Right ventricle myocardium superior (tissue), 1 donor: ENCODE measurements at regions not wholly inside any gene's neighbourhood (a gene's known extent, or its start where the extent isn't known, plus 50 kb on each side); places are given as distances from the start of the nearest gene placed in this dataset.
"Not testable (repeated sequence)": the region's sequence is repeated elsewhere in the genome, so short reads cannot be mapped to it uniquely, and the experiment has no call there.

Experiments
- ATAC-seq: fragments of 200-7000 bp; cut with Tn5 transposase; one replicate; pipeline ENCODE4 v1.9.1; 2020; ENCODE audit warnings: mild to moderate bottlenecking; ENCODE audit not compliant: poor library complexity
- DNase-seq: peaks from one replicate; pipeline ENCODE4 v3.0.0-alpha.2; 2020
- intact Hi-C: fragments of 100-400 bp; cut with DNase I; formaldehyde crosslinking; loops from one replicate; pipeline ENCODE4 v1.11.2; 2022
- donor health status: DM: no; HTN: yes; CAD: no; lungs with severe emphysema.

DNA sequence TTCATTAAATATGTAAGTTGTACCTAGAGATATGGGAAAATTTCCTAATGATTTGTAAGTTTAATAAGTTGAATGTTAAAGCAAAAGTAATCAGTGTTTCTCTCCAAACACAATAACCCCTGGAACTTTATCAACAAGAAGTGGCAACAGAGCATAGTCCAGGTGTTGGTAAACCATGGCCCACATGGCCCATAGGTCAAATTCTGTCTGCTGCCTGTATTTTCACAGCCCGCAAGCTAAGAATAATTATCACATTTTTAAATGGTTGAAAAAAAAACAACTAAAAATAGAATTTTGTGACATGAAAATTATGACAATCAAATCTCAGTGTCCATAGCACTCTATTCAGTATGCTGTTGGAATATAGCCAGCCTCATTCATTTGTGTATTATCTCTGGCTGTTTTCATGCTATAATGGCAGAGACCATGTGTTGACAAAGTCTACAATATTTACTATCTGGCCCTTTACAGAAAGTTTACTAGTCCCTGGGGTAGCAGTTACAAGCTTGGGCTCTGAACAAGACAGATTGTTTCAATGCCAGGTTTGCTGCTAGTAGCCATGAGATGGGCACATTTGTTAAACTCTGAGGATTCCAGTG is 395.8 kb downstream of the GASK1B start:
- intact Hi-C loops, result no loop called here
- ATAC-seq, result no peak
- no peak for DNase-seq

DNA sequence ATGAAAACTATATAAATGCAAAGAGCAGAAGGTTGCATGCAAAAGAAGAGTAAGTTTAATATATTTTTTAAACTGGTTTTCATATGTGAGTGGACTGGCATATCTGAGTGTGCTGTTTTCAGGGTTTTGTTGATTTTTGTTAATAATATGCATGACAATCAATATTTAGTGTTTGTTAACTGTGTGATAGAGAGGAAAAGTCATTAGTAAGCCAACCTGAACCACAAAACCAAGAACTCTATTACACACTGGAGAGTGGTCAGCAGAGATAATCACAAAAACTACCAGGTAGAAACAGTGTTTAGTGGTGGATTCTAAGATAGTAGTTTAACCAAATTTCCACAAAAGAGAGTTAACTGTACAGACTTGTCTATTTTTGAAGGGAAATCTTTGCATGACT is 396.9 kb downstream of the GASK1B start:
- DNase-seq, result no peak
- intact Hi-C loops, result no loop called here
- no peak for ATAC-seq

GRCh38 chr4:157772907-157773306 is 399.9 kb downstream of the GASK1B start:
- intact Hi-C loops, result no loop called here
- ATAC-seq, result no peak

DNA sequence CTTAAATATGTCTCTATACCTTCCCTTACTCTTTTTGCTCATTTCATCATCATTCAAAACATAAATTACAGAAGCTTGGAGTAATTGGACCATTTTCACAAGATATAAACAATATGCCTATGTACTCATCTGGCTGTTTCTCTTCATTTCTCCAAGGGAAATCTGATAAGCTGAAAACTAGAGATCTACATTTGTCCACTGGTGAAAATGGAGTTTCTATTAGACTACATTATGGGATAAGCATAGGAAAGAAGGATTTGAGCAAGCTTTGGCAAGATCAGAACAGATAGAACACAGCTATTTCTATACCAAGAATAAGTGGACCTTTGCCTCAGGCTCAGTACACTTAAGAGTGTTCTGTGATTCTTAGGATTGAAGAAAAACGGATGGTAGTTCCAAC is 404.4 kb downstream of the GASK1B start:
- intact Hi-C loops, result no loop called here
- no peak for ATAC-seq

More at GRCh38 chr4:157772907-157773306, 399.9 kb downstream of the GASK1B start:
- no peak for DNase-seq

GRCh38 chr4:157763490-157763889 is 409.3 kb downstream of the GASK1B start:
- intact Hi-C loops, result no loop called here
- ATAC-seq (no peak), DNase-seq (no peak)

More for the DNA sequence above, 404.4 kb downstream of the GASK1B start:
- DNase-seq, result no peak

DNA sequence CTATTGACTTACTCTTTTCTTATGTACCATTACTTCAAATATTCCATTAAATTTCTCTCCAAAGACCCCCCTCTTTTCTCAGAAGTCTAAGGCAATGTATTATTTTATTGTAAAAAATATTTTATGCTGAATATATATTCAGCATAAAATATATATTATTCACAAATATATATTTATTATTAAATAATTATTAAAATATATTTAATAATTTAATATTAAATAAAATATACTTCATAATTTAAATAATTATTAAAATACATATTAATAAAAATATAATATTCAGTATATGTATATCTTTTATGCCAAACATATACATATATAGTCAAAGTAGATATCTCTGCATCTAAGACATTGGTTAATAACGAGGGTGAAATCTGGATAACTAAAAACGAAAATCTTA is 418.4 kb downstream of the GASK1B start:
- intact Hi-C loops, result no loop called here
- no peak for ATAC-seq
- DNase-seq, result no peak

GRCh38 chr4:157751631-157752030 is 421.2 kb downstream of the GASK1B start:
- DNase-seq (no peak), ATAC-seq (no peak)
- intact Hi-C loops, result no loop called here

DNA sequence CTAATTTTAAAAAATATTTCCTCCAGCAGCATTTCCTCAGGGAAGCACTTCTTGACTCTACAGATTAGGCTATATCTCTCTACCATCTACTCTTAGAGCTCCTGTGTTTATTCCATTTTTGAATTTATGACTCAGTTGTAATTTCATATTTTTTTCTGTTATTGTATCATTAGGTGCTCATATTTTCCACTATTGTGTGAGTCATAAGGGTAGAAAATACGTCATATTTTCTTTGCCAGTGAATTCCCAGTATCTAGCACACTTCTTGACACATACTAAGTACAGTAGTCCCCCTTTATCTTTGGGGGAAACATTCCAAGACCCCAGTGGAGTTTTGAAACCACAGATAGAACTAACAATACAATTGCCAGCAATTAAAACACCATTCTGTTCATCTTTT is 431.2 kb downstream of the GASK1B start:
- no peak for ATAC-seq
- no peak for DNase-seq
- intact Hi-C loops, result no loop called here

GRCh38 chr4:157739242-157739641 is 433.6 kb downstream of the GASK1B start:
- ATAC-seq, result no peak
- no peak for DNase-seq
- intact Hi-C loops, result no loop called here

DNA sequence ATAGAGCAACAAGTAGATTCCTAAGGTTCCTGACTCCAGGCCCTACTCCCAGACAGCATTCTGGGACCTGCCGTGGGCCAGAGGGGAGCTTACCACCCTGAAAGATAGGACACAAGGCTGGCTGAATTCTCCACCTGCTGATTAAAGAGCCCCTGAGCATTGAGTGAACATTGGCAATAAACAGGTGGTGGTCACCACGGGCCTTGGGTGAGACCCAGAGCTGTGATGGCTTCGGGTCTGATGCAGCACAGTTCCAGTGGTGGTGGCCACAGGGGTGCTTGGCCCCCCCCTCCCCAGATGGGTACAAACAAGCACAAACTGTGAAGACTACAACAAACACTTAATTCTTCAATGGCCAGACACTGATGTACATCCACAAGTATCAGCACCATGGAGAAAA is 444.6 kb downstream of the GASK1B start:
- no peak for ATAC-seq
- no peak for DNase-seq
- intact Hi-C loops, result no loop called here

DNA sequence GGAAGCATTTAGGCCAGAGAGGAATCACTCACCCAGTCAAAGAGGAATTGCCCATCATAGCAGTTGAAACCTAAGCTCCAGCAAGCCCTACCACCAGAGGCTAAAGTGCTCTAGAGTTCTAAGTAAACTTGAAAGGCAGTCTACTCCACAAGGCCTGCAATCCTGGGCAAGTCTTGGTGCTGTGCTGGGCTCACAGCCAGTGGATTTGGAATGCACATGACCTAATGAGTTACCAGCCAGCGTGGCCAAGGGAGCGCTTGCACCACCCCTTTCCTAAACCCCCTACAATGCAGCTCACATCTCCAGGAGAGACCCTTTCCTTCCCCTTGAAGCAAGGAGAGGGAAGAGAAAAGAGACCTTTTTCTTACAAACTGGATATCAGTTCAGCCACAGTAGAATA is 445.7 kb downstream of the GASK1B start:
- intact Hi-C loops, result no loop called here
- ATAC-seq, result no peak
- DNase-seq, result no peak

GRCh38 chr4:157722146-157722545 is 450.7 kb downstream of the GASK1B start:
- intact Hi-C loops, result no loop called here
- ATAC-seq (no peak), DNase-seq (no peak)

- no peak for DNase-seq
- no peak for ATAC-seq
- intact Hi-C loops, result no loop called here
These were observed 459.5 kb downstream of the GASK1B start for GRCh38 chr4:157713342-157713741.

DNA sequence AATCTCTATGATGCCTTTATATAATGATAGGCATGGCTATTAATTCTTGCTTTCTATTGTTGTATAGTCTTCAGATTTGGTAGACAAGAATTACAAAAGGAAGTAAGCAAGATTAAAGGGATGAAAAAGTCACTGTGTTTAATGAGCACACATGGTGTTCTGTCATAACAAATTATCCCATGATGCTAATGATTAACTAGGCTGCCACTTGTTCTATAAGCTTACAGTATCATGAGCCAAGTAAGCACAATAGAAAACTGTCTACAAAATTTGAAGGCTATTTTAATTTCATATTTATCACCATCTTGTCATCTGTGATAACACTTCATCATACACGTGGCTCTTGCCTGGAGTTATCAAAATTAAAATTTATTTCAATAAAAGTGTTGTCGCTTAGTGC is 466.7 kb downstream of the GASK1B start:
- ATAC-seq (no peak), DNase-seq (no peak)
- intact Hi-C loops, result no loop called here

DNA sequence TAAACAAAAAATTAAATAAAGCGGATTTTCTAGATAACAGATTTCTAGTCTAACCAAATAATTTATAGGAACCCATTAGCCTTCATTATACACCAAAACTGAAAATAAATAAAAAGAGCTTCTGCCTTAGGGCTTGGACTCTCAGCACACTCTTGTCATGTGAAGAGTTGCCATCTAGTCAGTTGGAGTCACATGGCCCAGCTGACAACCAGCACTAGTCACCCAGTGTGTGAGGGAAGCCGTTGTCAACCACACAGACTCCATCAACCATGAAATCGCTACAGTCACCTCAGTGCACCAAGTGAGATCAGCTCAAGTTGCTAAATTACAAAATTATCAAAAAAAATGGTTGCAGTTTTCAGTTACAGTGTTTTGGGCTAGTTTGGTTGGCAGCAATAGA is 470.0 kb downstream of the GASK1B start:
- intact Hi-C loops, result no loop called here
- DNase-seq (no peak), ATAC-seq (no peak)

- intact Hi-C loops, result no loop called here
- no peak for ATAC-seq
- no peak for DNase-seq
These were observed 471.2 kb downstream of the GASK1B start for GRCh38 chr4:157701695-157701994.

DNA sequence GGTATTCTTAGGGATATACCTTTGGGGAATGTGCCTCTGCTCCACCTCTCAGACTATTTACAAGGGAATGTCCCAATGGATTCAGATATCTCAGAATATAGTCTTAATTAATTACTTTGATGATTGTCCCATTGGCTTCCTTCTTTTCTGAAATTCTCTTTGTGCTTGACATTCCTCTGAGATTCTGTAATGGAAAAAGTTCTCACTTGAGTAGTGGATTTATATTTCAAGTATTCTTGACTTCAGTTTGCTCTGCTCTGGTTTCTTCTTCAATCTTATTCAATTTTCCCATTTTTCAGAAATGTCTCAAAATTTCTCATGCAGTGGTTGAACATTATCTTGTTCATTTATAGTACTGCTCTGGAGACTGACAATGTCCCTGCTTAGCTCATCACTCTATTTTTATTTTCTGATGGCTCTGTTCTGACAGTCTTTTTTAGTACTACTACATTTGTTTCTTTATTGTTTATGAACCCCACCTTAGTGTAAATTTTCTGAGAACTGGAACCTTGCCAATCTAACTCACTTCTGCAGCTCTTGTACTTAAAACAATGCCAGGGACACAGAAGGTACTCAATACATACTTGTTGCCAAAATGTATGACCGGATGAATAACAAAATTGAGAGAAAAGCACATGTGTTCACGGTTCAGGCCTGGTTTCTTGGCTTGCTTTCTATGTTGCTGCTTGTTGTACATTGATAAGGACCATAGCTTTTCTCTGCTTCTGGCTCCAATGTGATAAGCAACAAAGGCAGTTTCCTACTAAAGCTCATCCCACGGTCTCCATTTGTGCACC is 471.7 kb downstream of the GASK1B start:
- ATAC-seq, result no peak
- no peak for DNase-seq
- intact Hi-C loops, result no loop called here

GRCh38 chr4:157689476-157689875 is 468.9 kb downstream of the GRIA2 start:
- DNase-seq, result no peak
- ATAC-seq, result no peak
- intact Hi-C loops, result no loop called here

DNA sequence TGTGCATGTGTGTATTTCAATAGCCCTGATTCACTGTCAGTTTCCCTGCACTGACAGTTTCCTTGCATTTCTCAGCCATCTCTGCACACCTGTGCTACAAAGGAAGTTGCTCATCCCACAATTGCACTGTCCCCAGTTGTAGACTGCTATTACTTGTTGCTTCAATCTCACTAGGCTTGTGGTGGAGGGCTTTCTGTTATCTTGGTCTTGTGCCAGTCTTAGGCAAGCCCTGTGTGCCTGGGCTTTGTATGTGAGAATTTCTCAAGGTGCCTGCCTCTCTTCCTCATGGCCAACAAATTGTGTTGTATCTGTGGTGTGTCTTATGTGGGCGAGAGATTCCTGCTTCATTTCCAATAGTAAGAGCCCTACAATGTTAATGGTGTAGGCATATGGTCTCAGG is 467.4 kb downstream of the GRIA2 start:
- intact Hi-C loops, result no loop called here
- ATAC-seq (no peak), DNase-seq (no peak)

GRCh38 chr4:157679326-157679725 is 458.8 kb downstream of the GRIA2 start:
- intact Hi-C loops, ATAC-seq, DNase-seq: not testable (repeated sequence)

DNA sequence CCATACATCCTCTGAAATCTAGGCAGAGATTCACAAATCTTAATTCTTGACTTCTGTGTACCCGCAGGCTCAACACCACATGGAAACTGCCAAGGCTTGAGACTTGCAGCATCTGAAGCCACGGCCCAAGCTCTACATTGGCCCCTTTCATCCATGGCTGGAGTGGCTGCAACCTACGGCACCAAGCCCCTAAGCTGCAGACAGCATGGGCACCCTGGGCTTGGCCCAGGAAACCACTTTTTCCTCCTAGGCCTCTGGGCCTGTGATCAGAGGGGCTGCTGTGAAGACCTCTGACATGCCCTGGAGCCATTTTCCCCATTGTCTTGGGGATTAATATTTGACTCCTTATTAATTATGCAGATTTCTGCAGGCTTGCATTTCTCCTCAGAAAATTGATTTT is 457.9 kb downstream of the GRIA2 start:
- ATAC-seq, result no peak

More for the DNA sequence above, 457.9 kb downstream of the GRIA2 start:
- DNase-seq, result no peak
- intact Hi-C loops, result no loop called here
